ENCODE measurements at regions not wholly inside any gene's neighbourhood (a gene's known extent, or its start where the extent isn't known, plus 50 kb on each side); places are given as distances from the start of the nearest gene placed in this dataset.

- Histone ChIP-seq H3K4me1 (no peaks in the 10 kb centered on the region), H3K4me3 (no peak overlapping the region), H3K36me3 (no peaks in the 10 kb centered on the region), H3K27ac (no peak overlapping the region), H3K9me3 (peaks cover 0 to 22% (median 3%) of the 10 kb centered on the region in 12 donors), H3K27me3 (no peaks in the 10 kb centered on the region)
- 66 to 73% (median 70%) methylated on average over 5 of the region's 5 CpGs for WGBS, 4 donors
- ATAC-seq (no peak), DNase-seq (no peak)
- TF ChIP-seq POLR2A (IDR thresholded peaks at IDR 0.05) (no peak), CTCF (IDR thresholded peaks at IDR 0.05) (no peak)
- intact Hi-C loops (cut with DNase I), result no loop called here
Observed at GRCh38 chr1:219264561-219264960, 90.9 kb downstream of the LYPLAL1 start.

Measured in heart left ventricle (tissue), 16 donors.